Astrocyte of the spinal cord (primary cell): ENCODE measurements at regions not wholly inside any gene's neighbourhood (a gene's known extent, or its start where the extent isn't known, plus 50 kb on each side); places are given as distances from the start of the nearest gene placed in this dataset.

Experiments used
- DNase-seq: peaks from one replicate; pipeline ENCODE4 v3.0.0; 2011; ENCODE audit warnings: low read depth, low spot score
- H3K4me3 ChIP-seq: 2 replicates; pipeline ENCODE4 v1.5.1; 2011; ENCODE audit warnings: low read depth, mild to moderate bottlenecking, low read length, moderate library complexity
- in situ Hi-C: cut with HindIII; loops from 2 replicates; pipeline ENCODE4 v1.10.0; 2017; ENCODE audit warnings: low sequenced_read_pairs
- TF ChIP-seq, protein P1 (sequence below): IDR thresholded peaks from 2 replicates; pipeline ENCODE4 v1.5.1; 2012; ENCODE audit warnings: low read depth, mild to moderate bottlenecking, low read length, inconsistent platforms

DNA sequence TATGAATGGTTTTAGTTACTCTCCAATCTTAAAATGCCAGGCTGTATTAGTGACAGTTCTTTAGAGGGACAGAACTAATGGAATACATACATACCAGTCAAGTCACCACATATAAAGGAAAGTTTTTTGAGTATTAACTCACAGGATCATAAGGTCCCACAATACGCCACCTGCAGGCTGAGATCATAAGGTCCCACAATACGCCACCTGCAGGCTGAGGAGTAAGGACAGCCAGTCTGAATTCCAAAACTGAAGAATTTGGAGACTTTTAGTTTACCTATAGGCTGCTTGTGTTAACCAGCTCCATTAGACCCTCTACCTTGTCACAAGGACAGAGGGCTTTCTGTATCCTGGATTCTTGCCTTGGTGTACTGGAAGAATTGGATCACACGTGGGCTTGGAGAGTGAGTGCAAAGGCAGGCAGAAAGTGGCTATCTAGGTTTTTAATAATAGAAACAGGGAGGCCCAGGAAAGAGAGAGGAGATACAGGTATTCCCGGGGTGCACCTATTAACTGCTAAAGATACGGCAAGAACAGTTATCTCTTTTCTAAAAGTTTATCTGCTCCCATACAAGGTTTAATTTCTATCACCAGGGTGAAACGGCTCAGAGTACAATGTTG is 234.9 kb upstream of the CYRIA start:
- DNase-seq, result no peak
- in situ Hi-C loops, result no loop called here
- TF ChIP-seq, protein P1, sequence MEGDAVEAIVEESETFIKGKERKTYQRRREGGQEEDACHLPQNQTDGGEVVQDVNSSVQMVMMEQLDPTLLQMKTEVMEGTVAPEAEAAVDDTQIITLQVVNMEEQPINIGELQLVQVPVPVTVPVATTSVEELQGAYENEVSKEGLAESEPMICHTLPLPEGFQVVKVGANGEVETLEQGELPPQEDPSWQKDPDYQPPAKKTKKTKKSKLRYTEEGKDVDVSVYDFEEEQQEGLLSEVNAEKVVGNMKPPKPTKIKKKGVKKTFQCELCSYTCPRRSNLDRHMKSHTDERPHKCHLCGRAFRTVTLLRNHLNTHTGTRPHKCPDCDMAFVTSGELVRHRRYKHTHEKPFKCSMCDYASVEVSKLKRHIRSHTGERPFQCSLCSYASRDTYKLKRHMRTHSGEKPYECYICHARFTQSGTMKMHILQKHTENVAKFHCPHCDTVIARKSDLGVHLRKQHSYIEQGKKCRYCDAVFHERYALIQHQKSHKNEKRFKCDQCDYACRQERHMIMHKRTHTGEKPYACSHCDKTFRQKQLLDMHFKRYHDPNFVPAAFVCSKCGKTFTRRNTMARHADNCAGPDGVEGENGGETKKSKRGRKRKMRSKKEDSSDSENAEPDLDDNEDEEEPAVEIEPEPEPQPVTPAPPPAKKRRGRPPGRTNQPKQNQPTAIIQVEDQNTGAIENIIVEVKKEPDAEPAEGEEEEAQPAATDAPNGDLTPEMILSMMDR, result peak; percentile 48
- H3K4me3 ChIP-seq, result no peak overlapping the region

DNA sequence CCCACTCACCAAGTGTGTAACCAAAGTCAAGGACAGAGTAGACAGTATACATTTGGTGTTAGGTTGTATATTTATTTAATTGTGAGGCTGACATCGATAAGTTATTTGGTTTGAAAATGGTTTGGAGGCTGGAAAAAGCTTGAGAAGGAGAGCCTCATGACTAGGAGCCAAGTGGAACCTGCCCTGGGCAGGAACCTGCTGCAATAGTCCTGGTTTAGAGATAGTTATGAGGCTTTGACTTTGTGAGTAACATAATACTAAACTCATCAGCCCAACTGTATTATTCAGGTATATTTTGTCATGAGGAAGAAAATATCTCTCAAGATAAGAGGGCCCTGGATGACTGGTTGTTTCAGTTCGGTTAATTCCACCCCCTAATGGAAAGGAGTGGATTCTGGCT is 234.3 kb upstream of the CYRIA start:
- DNase-seq, result no peak
- in situ Hi-C loops, result no loop called here
- H3K4me3 ChIP-seq, result no peak overlapping the region
- TF ChIP-seq, protein P1, result no peak

DNA sequence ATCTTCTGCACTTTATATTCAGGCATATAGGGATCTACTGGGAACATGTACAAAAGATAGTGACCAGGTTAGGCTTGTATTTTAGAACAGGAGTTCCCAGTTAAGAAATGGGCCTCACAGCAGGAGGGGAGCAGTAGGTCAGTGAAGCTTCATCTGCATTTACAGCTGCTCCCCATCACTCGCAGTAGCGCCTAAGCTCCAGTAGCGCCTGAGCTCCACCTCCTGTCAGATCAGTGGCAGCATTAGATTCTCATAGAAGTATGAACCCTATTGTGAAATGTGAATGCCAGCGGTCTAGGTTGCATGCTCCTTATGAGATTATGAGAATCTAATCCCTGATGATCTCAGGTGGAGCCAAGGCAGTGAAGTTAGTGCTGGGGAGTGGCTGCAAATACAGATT is 224.4 kb upstream of the CYRIA start:
- in situ Hi-C loops, result no loop called here
- DNase-seq, result no peak
- TF ChIP-seq, protein P1, result no peak
- H3K4me3 ChIP-seq, result no peak overlapping the region

DNA sequence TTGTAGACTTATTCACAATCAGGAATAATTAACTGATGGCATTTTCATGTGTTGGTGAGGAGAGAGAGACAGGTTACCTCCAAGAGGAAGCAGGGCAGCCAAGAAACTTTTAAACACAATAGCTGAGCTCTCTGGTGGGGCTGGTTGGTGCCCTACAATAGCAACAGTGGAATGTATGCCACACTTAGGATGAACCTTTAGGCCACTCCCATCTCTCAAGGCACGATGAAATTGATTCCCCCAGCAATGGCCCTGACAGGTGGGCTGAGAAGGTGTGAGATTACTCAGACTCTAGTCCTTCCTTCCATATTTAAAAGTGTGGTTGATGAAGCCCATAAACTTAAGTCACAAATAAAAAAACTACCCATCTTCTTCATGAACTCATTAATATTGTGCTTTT is 219.4 kb upstream of the CYRIA start:
- in situ Hi-C loops, result no loop called here
- no peak overlapping the region for H3K4me3 ChIP-seq
- TF ChIP-seq, protein P1, result no peak
- no peak for DNase-seq

DNA sequence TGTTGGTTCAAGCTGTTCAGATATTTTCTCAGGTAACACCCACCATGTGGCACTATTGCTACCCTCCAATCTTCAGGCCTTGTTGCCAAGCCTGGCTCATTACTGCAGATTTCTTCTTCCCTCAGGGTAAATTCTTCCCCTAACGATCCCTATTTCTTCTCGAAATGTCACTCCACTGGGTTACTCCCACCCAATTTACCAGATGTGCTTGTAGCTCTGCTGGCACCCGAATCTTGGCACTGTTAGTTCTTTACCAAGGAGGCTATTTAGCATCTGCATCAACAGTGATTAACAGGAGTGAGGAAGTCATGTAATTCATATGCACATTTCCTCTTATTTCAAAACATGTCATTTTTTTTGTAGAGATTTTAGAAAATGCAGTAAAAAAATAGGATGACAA is 217.1 kb upstream of the CYRIA start:
- TF ChIP-seq, protein P1, result no peak
- no peak for DNase-seq
- in situ Hi-C loops, result no loop called here
- no peak overlapping the region for H3K4me3 ChIP-seq

DNA sequence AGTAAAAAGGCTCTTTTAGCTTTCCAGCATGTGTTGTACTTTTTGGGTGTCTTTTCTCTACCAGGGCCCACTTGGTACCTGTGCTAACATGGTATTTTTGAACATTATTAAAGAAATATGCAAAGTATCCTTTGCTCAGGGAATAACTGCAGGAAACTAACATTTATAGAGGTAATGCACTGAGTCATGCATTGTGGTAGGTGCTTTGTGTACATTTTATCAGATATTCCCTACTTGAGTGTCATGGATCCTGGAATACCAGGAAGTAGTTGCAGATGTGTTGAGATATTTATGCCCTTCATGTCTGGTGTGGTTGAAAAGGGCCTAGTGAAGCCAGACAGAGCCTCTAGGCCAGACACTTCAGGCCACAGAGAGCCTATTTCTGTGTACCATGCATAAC is 215.5 kb upstream of the CYRIA start:
- H3K4me3 ChIP-seq, result no peak overlapping the region
- no peak for DNase-seq
- TF ChIP-seq, protein P1, result no peak
- in situ Hi-C loops, result no loop called here

DNA sequence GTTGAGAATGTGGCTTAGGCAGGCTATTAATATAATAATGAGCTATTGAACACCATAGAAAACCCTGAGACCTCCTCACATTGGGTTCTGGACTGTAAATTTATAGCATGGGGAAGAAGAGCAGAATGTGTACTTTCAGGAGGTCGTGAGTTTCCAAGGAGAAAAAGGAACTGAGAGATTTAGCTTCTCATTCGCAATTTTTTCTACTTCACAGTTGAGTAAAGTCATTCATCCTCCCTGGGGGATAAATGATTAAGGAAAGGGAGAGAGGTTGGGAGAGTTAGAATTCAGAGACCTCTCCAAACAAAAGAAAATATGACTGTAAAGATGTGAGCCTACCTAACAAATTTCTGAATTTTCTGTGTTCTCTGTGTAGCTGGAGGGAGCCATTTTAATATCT is 205.8 kb upstream of the CYRIA start:
- TF ChIP-seq, protein P1, result no peak
- DNase-seq, result no peak

More for the DNA sequence above, 205.8 kb upstream of the CYRIA start:
- no peak overlapping the region for H3K4me3 ChIP-seq
- in situ Hi-C loops, result no loop called here
